IMR-90 (cell line): ENCODE measurements at regions not wholly inside any gene's neighbourhood (a gene's known extent, or its start where the extent isn't known, plus 50 kb on each side); places are given as distances from the start of the nearest gene placed in this dataset.

Experiments
- ATAC-seq: fragments of 200-7000 bp; cut with Tn5 transposase; 2 replicates; pipeline ENCODE4 v1.9.1; 2020; ENCODE audit warnings: low read depth, mild to moderate bottlenecking, moderate library complexity
- BruUV-seq: library from RNA; stranded (reverse); fragments of 400-500 nt; replicated peaks from 2 replicates; lab custom pipeline; 2021; lab: Mats Ljungman, UMichigan
- CTCF ChIA-PET: fragments of 300-600 bp; formaldehyde crosslinking; extraction: SDS; loops from one replicate; lab custom pipeline; 2021; ENCODE audit warnings: antibody characterized with exemption; lab: Yijun Ruan, JAX
- POLR2A ChIA-PET: fragments of 300-600 bp; sonication (Branson Sonifier 250); formaldehyde crosslinking; loops from one replicate; lab custom pipeline; 2022; ENCODE audit warnings: antibody characterized with exemption; ENCODE audit not compliant: unreplicated experiment; lab: Charles Lee
- DNase-seq: peaks from one replicate; pipeline ENCODE4 v3.0.0; 2013
- H2AFZ ChIP-seq: replicated peaks from 2 replicates; pipeline ENCODE3; 2013; ENCODE audit warnings: low read length, mild to moderate bottlenecking; ENCODE audit not compliant: poor library complexity
- H2AK5ac ChIP-seq: 2 replicates; pipeline ENCODE4 v1.6.1; 2013; ENCODE audit warnings: low read depth, low read length, inconsistent platforms
- H2AK9ac ChIP-seq: replicated peaks from 2 replicates; pipeline ENCODE3; 2013; ENCODE audit warnings: mild to moderate bottlenecking, low read depth, low read length, moderate library complexity; ENCODE audit not compliant: poor library complexity
- H2BK120ac ChIP-seq: 2 replicates; pipeline ENCODE4 v1.6.1; 2013; ENCODE audit warnings: low read depth, low read length, inconsistent platforms
- H2BK15ac ChIP-seq: 3 replicates; pipeline ENCODE4 v1.6.1; 2013; ENCODE audit warnings: low read depth, low read length, inconsistent platforms
- H2BK20ac ChIP-seq: 2 replicates; pipeline ENCODE4 v1.6.1; 2013; ENCODE audit warnings: low read depth, mild to moderate bottlenecking, inconsistent platforms, low read length, moderate library complexity
- H2BK5ac ChIP-seq: 2 replicates; pipeline ENCODE4 v1.6.1; 2013; ENCODE audit warnings: mild to moderate bottlenecking, low read depth, low read length, inconsistent platforms; ENCODE audit not compliant: poor library complexity, severe bottlenecking
- H3K14ac ChIP-seq: replicated peaks from 2 replicates; pipeline ENCODE4 v1.6.1; 2013; ENCODE audit warnings: low read depth, low read length, inconsistent platforms
- H3K18ac ChIP-seq: 2 replicates; pipeline ENCODE4 v1.6.1; 2013; ENCODE audit warnings: low read depth, low read length, control low read depth
- H3K23ac ChIP-seq: 2 replicates; pipeline ENCODE4 v1.6.1; 2013; ENCODE audit warnings: low read depth, low read length, inconsistent platforms
- H3K27ac ChIP-seq: 2 replicates; pipeline ENCODE4 v1.5.1; 2013; ENCODE audit warnings: mild to moderate bottlenecking, control low read depth, low read length; ENCODE audit not compliant: insufficient read depth
- H3K27me3 ChIP-seq: 2 replicates; pipeline ENCODE4 v1.6.1; 2013; ENCODE audit warnings: low read length; ENCODE audit not compliant: control insufficient read depth, insufficient read depth
- H3K36me3 ChIP-seq: 2 replicates; pipeline ENCODE4 v1.6.1; 2013; ENCODE audit warnings: low read length, mixed read lengths; ENCODE audit not compliant: control insufficient read depth, insufficient read depth
- H3K4ac ChIP-seq: 2 replicates; pipeline ENCODE4 v1.6.1; 2013; ENCODE audit warnings: low read depth, low read length, inconsistent platforms
- H3K4me1 ChIP-seq: 2 replicates; pipeline ENCODE4 v1.6.1; 2013; ENCODE audit warnings: low read length, mixed read lengths; ENCODE audit not compliant: control insufficient read depth, insufficient read depth
- H3K4me2 ChIP-seq: 2 replicates; pipeline ENCODE4 v1.6.1; 2013; ENCODE audit warnings: low read depth, mild to moderate bottlenecking, control low read depth, low read length, moderate library complexity
- H3K4me3 ChIP-seq: 2 replicates; pipeline ENCODE4 v1.5.1; 2013; ENCODE audit warnings: low read depth, mild to moderate bottlenecking, control low read depth, low read length, moderate library complexity; ENCODE audit not compliant: insufficient read depth
- H3K56ac ChIP-seq: 2 replicates; pipeline ENCODE4 v1.6.1; 2013; ENCODE audit warnings: low read length, inconsistent platforms; ENCODE audit not compliant: insufficient read depth; ENCODE audit errors: extremely low read depth
- H3K79me1 ChIP-seq, 2 experiments: 2 replicates each; pipeline ENCODE4 v1.6.1; 2013; ENCODE audit warnings: low read length in 2 of 2, inconsistent platforms in 1 of 2, low read depth in 1 of 2
- H3K9ac ChIP-seq: 2 replicates; pipeline ENCODE4 v1.6.1; 2013; ENCODE audit warnings: low read depth, low read length, control low read depth
- H3K9me1 ChIP-seq: 2 replicates; pipeline ENCODE4 v1.6.1; 2013; ENCODE audit warnings: low read length, inconsistent platforms; ENCODE audit not compliant: insufficient read depth
- H3K9me3 ChIP-seq: 2 replicates; pipeline ENCODE4 v1.6.1; 2013; ENCODE audit warnings: low read length; ENCODE audit not compliant: control insufficient read depth, insufficient read depth
- H4K20me1 ChIP-seq: 2 replicates; pipeline ENCODE4 v1.6.1; 2013; ENCODE audit warnings: low read length, inconsistent platforms; ENCODE audit not compliant: insufficient read depth
- H4K5ac ChIP-seq: 2 replicates; pipeline ENCODE4 v1.6.1; 2013; ENCODE audit warnings: mild to moderate bottlenecking, low read depth, low read length, control low read depth
- H4K8ac ChIP-seq, 2 experiments: 2 replicates each; pipeline ENCODE4 v1.6.1; 2013; ENCODE audit warnings: low read depth in 2 of 2, low read length in 2 of 2, control low read depth in 1 of 2, inconsistent platforms in 1 of 2
- H4K91ac ChIP-seq: 2 replicates; pipeline ENCODE4 v1.6.1; 2013; ENCODE audit warnings: low read depth, low read length, inconsistent platforms; ENCODE audit not compliant: insufficient read depth
- ELK1 ChIP-seq: fragments of 150-350 bp; IDR thresholded peaks from 2 replicates; pipeline ENCODE4 v1.6.1; 2016; ENCODE audit warnings: low read depth, mild to moderate bottlenecking, low read length, moderate library complexity, borderline replicate concordance
- MXI1 ChIP-seq: IDR thresholded peaks from 2 replicates; pipeline ENCODE4 v1.6.1; 2012; ENCODE audit warnings: low read depth, mild to moderate bottlenecking, low read length, moderate library complexity, borderline replicate concordance
- NFE2L2 ChIP-seq: fragments of 150-350 bp; IDR thresholded peaks from 2 replicates; pipeline ENCODE4 v1.6.1; 2016; ENCODE audit warnings: low read depth, mild to moderate bottlenecking, low read length
- WGBS, 2 experiments: methylation state at CpG; one replicate each; pipeline versions ENCODE4 v1.1.5 to v1.1.7; 2013; ENCODE audit warnings: missing lambda C conversion rate in 2 of 2; ENCODE audit not compliant: insufficient read length in 1 of 2; ENCODE audit errors: extremely low coverage in 2 of 2; 5-methylcytosine and 5-hydroxymethylcytosine counted together
- dilution Hi-C: fragments of 300-500 bp; cut with HindIII; formaldehyde crosslinking; loops from one replicate; pipeline ENCODE4 v1.14.3; 2018; ENCODE audit warnings: low sequenced_read_pairs; ENCODE audit not compliant: unreplicated experiment
- in situ Hi-C: fragments of 300-500 bp; cut with MboI; formaldehyde crosslinking; loops from 3 replicates; pipeline ENCODE4 v1.14.3; 2019; ENCODE audit warnings: low sequenced_read_pairs, inconsistent platforms, mixed read lengths
- intact Hi-C: fragments of 100-400 bp; cut with micrococcal nuclease; formaldehyde crosslinking; loops from 2 replicates; pipeline ENCODE4 v1.10.0; 2022
- TF ChIP-seq, protein P1 (sequence below): fragments of 150-350 bp; IDR thresholded peaks from 2 replicates; pipeline ENCODE4 v1.6.1; 2017; ENCODE audit warnings: mild to moderate bottlenecking, antibody characterized with exemption, low read length, low read depth

GRCh38 chr9:94016744-94017143 lies 61.6 kb upstream of the BARX1 start:
- no peaks in the 10 kb centered on the region for H3K9me3 ChIP-seq
- H2BK120ac ChIP-seq, result no peak overlapping the region
- H3K4ac ChIP-seq, result no peak overlapping the region
- H3K27ac ChIP-seq, result no peak overlapping the region
- H3K9me1 ChIP-seq, result no peaks in the 10 kb centered on the region
- H2BK15ac ChIP-seq, result no peak overlapping the region
- in situ Hi-C loops (no loop called here), intact Hi-C loops (no loop called here), dilution Hi-C loops (no loop called here)
- no peak overlapping the region for H4K91ac ChIP-seq
- no TSS peak for BruUV-seq
- H3K9ac ChIP-seq, result no peak overlapping the region
- peaks cover 2% of the 10 kb centered on the region; the same call in 1 of the 2 replicates for H3K27me3 ChIP-seq
- TF ChIP-seq MXI1 (no peak), ELK1 (no peak), NFE2L2 (no peak)
- TF ChIP-seq, protein P1, sequence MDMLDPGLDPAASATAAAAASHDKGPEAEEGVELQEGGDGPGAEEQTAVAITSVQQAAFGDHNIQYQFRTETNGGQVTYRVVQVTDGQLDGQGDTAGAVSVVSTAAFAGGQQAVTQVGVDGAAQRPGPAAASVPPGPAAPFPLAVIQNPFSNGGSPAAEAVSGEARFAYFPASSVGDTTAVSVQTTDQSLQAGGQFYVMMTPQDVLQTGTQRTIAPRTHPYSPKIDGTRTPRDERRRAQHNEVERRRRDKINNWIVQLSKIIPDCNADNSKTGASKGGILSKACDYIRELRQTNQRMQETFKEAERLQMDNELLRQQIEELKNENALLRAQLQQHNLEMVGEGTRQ, result no peak
- H2AK9ac ChIP-seq, result no peak overlapping the region
- ChIA-PET POLR2A (no interaction called here), CTCF (no interaction called here)
- ATAC-seq (no peak), DNase-seq (no peak)
- H4K5ac ChIP-seq, result no peak overlapping the region
- H3K4me1 ChIP-seq, result peaks cover 2% of the 10 kb centered on the region; the same call in 1 of the 2 replicates
- WGBS, 2 experiments, result 80% methylated on average over 1 of the region's 3 CpGs; no CpG with 5 or more reads in 1 of the 2 experiments
- H4K8ac ChIP-seq, result no peak overlapping the region
- no peak overlapping the region for H3K4me3 ChIP-seq
- no peak overlapping the region for H3K18ac ChIP-seq
- no peak overlapping the region for H2AFZ ChIP-seq
- H3K56ac ChIP-seq, result no peak overlapping the region
- no peak overlapping the region for H3K23ac ChIP-seq
- no peak overlapping the region for H3K4me2 ChIP-seq
- no peak overlapping the region for H2BK5ac ChIP-seq
- H2AK5ac ChIP-seq, result no peak overlapping the region
- H3K14ac ChIP-seq, result no peak overlapping the region
- H4K20me1 ChIP-seq, result no peaks in the 10 kb centered on the region
- H3K79me1 ChIP-seq, result no peaks in the 10 kb centered on the region
- H3K36me3 ChIP-seq, result no peaks in the 10 kb centered on the region
- H2BK20ac ChIP-seq, result no peak overlapping the region
